ENCODE measurements at regions not wholly inside any gene's neighbourhood (a gene's known extent, or its start where the extent isn't known, plus 50 kb on each side); places are given as distances from the start of the nearest gene placed in this dataset.

DNA sequence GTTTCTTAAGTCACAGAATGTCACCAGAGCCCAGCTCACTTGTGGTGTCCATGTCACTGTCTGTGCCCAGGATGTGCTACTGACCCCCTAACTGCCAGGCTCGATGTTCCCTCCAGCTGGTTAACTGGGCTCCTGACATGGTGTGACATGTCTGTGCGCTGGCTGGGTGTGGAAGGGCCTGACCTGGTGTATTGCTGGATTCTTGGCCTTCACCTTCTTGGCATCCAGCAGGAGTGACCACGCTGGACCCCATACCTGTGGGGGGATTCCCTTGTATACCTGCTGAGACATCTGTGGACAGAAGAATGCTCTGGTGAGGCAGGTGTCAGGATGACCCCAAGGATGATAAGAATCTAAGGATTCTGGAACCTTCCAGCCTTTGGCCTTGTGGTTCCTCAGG, 1690.1 kb downstream of the TP53TG3F start:
- H3K4me2 ChIP-seq (ENCODE audit: low read length): no peak overlapping the region
- no peaks in the 10 kb centered on the region for H4K20me1 ChIP-seq (ENCODE audit: control insufficient read depth, insufficient read depth, low read depth, low read length)
- no peaks in the 10 kb centered on the region for H3K27me3 ChIP-seq (ENCODE audit: control insufficient read depth, low read length)
- H3K36me3 ChIP-seq (ENCODE audit: control insufficient read depth, low read length): no peaks in the 10 kb centered on the region
- H3K27ac ChIP-seq (ENCODE audit: low read depth, low read length): no peak overlapping the region
- H3K9me2 ChIP-seq (replicated peaks; ENCODE audit: control insufficient read depth, low read length): no peaks in the 10 kb centered on the region
- H3K79me2 ChIP-seq (ENCODE audit: control insufficient read depth, low read length): no peaks in the 10 kb centered on the region
- H3K4me3 ChIP-seq (ENCODE audit: low read length): no peak overlapping the region
- H3F3A ChIP-seq (ENCODE audit: control insufficient read depth, insufficient read depth): no peaks in the 10 kb centered on the region
- no peak for TF ChIP-seq EZH2phosphoT487 (IDR thresholded peaks at IDR 0.05; ENCODE audit: borderline replicate concordance, low read length)
- TF ChIP-seq, protein P1, sequence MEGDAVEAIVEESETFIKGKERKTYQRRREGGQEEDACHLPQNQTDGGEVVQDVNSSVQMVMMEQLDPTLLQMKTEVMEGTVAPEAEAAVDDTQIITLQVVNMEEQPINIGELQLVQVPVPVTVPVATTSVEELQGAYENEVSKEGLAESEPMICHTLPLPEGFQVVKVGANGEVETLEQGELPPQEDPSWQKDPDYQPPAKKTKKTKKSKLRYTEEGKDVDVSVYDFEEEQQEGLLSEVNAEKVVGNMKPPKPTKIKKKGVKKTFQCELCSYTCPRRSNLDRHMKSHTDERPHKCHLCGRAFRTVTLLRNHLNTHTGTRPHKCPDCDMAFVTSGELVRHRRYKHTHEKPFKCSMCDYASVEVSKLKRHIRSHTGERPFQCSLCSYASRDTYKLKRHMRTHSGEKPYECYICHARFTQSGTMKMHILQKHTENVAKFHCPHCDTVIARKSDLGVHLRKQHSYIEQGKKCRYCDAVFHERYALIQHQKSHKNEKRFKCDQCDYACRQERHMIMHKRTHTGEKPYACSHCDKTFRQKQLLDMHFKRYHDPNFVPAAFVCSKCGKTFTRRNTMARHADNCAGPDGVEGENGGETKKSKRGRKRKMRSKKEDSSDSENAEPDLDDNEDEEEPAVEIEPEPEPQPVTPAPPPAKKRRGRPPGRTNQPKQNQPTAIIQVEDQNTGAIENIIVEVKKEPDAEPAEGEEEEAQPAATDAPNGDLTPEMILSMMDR (IDR thresholded peaks at IDR 0.05; ENCODE audit: low read depth, low read length, poor library complexity, severe bottlenecking): no peak
- H3K4me1 ChIP-seq (ENCODE audit: control insufficient read depth, low read length): no peaks in the 10 kb centered on the region
- peaks cover 51% of the 10 kb centered on the region; the same call in 1 of the 2 replicates for H3K9me3 ChIP-seq (ENCODE audit: control insufficient read depth, insufficient read depth, low read length)

- no peaks in the 10 kb centered on the region for H3K79me2 ChIP-seq (ENCODE audit: control insufficient read depth, low read length)
- H3K27me3 ChIP-seq (ENCODE audit: control insufficient read depth, low read length): no peaks in the 10 kb centered on the region
- H3K4me2 ChIP-seq (ENCODE audit: low read length): no peak overlapping the region
- no peak overlapping the region for H3K27ac ChIP-seq (ENCODE audit: low read depth, low read length)
- no peaks in the 10 kb centered on the region for H3F3A ChIP-seq (ENCODE audit: control insufficient read depth, insufficient read depth)
- no peak overlapping the region for H3K4me3 ChIP-seq (ENCODE audit: low read length)
- peaks cover 42% of the 10 kb centered on the region; the same call in 1 of the 2 replicates for H3K9me3 ChIP-seq (ENCODE audit: control insufficient read depth, insufficient read depth, low read length)
- no peaks in the 10 kb centered on the region for H3K4me1 ChIP-seq (ENCODE audit: control insufficient read depth, low read length)
- no peaks in the 10 kb centered on the region for H3K36me3 ChIP-seq (ENCODE audit: control insufficient read depth, low read length)
- H4K20me1 ChIP-seq (ENCODE audit: control insufficient read depth, insufficient read depth, low read depth, low read length): no peaks in the 10 kb centered on the region
- no peaks in the 10 kb centered on the region for H3K9me2 ChIP-seq (replicated peaks; ENCODE audit: control insufficient read depth, low read length)
- TF ChIP-seq, protein P1 (IDR thresholded peaks at IDR 0.05; ENCODE audit: low read depth, low read length, poor library complexity, severe bottlenecking): no peak
- TF ChIP-seq EZH2phosphoT487 (IDR thresholded peaks at IDR 0.05; ENCODE audit: borderline replicate concordance, low read length): no peak
Observed at GRCh38 chr16:35150805-35151312, 1691.4 kb downstream of the TP53TG3F start.

GRCh38 chr16:35152067-35152627, 1692.7 kb downstream of the TP53TG3F start:
- H3K9me3 ChIP-seq (ENCODE audit: control insufficient read depth, insufficient read depth, low read length): peaks cover 33% of the 10 kb centered on the region; the same call in 1 of the 2 replicates
- no peaks in the 10 kb centered on the region for H3K27me3 ChIP-seq (ENCODE audit: control insufficient read depth, low read length)
- H3K36me3 ChIP-seq (ENCODE audit: control insufficient read depth, low read length): no peaks in the 10 kb centered on the region
- no peaks in the 10 kb centered on the region for H3K9me2 ChIP-seq (replicated peaks; ENCODE audit: control insufficient read depth, low read length)
- H3K4me3 ChIP-seq (ENCODE audit: low read length): no peak overlapping the region
- H3K27ac ChIP-seq (ENCODE audit: low read depth, low read length): no peak overlapping the region
- no peak overlapping the region for H3K4me2 ChIP-seq (ENCODE audit: low read length)
- no peaks in the 10 kb centered on the region for H3K4me1 ChIP-seq (ENCODE audit: control insufficient read depth, low read length)
- H3F3A ChIP-seq (ENCODE audit: control insufficient read depth, insufficient read depth): no peaks in the 10 kb centered on the region
- TF ChIP-seq, protein P1 (IDR thresholded peaks at IDR 0.05; ENCODE audit: low read depth, low read length, poor library complexity, severe bottlenecking): no peak
- no peak for TF ChIP-seq EZH2phosphoT487 (IDR thresholded peaks at IDR 0.05; ENCODE audit: borderline replicate concordance, low read length)
- H4K20me1 ChIP-seq (ENCODE audit: control insufficient read depth, insufficient read depth, low read depth, low read length): no peaks in the 10 kb centered on the region
- no peaks in the 10 kb centered on the region for H3K79me2 ChIP-seq (ENCODE audit: control insufficient read depth, low read length)

All from DOHH2 (cell line).